Cardiac muscle cell (in vitro differentiated cells and primary cell): ENCODE measurements at regions not wholly inside any gene's neighbourhood (a gene's known extent, or its start where the extent isn't known, plus 50 kb on each side); places are given as distances from the start of the nearest gene placed in this dataset.

Experiments
- DNase-seq, 2 donors: peaks; one replicate each; pipeline versions ENCODE4 v3.0.0 to v3.0.0-alpha.2; 2010 to 2017; ENCODE audit warnings: low read depth in 1 of 2, low spot score in 1 of 2
- H3K27ac ChIP-seq: fragments of 200-600 bp; sonication (generic); 2 replicates; pipeline ENCODE4 v1.5.1; 2016
- H3K27me3 ChIP-seq: fragments of 200-600 bp; sonication (generic); 2 replicates; pipeline ENCODE4 v1.6.0; 2016; ENCODE audit warnings: control low read depth
- H3K36me3 ChIP-seq: fragments of 200-600 bp; sonication (generic); 2 replicates; pipeline ENCODE4 v1.5.1; 2016; ENCODE audit warnings: control low read depth
- H3K4me1 ChIP-seq: fragments of 200-600 bp; sonication (generic); 2 replicates; pipeline ENCODE4 v1.8.1; 2017; ENCODE audit warnings: low read depth, mild to moderate bottlenecking, mixed run types
- H3K4me3 ChIP-seq: fragments of 200-600 bp; sonication (generic); 2 replicates; pipeline ENCODE4 v1.5.1; 2016; ENCODE audit warnings: mild to moderate bottlenecking
- H3K9me3 ChIP-seq: fragments of 200-600 bp; sonication (generic); 2 replicates; pipeline ENCODE4 v1.5.1; 2017; ENCODE audit warnings: low read depth, mild to moderate bottlenecking, control low read depth
- TF ChIP-seq, protein P1 (sequence below): IDR thresholded peaks from 2 replicates; pipeline ENCODE4 v1.5.1; 2012; ENCODE audit warnings: low read depth, mild to moderate bottlenecking, low read length

- Histone ChIP-seq H3K36me3 (no peaks in the 10 kb centered on the region), H3K27me3 (no peaks in the 10 kb centered on the region), H3K27ac (no peak overlapping the region), H3K4me1 (no peaks in the 10 kb centered on the region), H3K4me3 (no peak overlapping the region), H3K9me3 (no peaks in the 10 kb centered on the region)
- no peak for DNase-seq
- TF ChIP-seq, protein P1, sequence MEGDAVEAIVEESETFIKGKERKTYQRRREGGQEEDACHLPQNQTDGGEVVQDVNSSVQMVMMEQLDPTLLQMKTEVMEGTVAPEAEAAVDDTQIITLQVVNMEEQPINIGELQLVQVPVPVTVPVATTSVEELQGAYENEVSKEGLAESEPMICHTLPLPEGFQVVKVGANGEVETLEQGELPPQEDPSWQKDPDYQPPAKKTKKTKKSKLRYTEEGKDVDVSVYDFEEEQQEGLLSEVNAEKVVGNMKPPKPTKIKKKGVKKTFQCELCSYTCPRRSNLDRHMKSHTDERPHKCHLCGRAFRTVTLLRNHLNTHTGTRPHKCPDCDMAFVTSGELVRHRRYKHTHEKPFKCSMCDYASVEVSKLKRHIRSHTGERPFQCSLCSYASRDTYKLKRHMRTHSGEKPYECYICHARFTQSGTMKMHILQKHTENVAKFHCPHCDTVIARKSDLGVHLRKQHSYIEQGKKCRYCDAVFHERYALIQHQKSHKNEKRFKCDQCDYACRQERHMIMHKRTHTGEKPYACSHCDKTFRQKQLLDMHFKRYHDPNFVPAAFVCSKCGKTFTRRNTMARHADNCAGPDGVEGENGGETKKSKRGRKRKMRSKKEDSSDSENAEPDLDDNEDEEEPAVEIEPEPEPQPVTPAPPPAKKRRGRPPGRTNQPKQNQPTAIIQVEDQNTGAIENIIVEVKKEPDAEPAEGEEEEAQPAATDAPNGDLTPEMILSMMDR = no peak
These were observed 68.0 kb upstream of the CEACAM8 start for GRCh38 chr19:42662712-42663111.

GRCh38 chr19:42660353-42660752 lies 65.6 kb upstream of the CEACAM8 start:
- Histone ChIP-seq H3K36me3 (no peaks in the 10 kb centered on the region), H3K27ac (no peak overlapping the region), H3K4me1 (no peaks in the 10 kb centered on the region), H3K27me3 (no peaks in the 10 kb centered on the region), H3K4me3 (no peak overlapping the region), H3K9me3 (no peaks in the 10 kb centered on the region)
- no peak for DNase-seq
- TF ChIP-seq, protein P1 = no peak

DNA sequence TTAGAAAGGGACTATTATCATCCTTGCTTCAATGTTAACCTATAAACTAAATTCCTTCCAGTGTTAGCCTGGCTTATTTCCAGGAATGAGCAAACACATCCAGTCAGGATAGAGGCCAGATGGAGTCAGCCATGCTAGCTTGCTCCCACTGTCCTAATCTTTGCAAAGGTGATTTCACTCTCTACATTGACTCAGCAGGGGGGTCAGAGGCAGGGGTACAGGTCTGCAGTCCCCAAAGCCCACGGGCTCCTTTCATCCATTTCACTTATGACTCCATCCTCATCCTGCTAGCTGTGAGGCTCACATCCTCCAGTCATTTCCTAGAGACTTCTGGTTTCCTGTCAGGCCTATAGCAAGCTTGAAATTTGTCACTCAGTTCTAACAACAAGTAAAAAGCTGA lies 63.4 kb upstream of the CEACAM8 start:
- no peak overlapping the region for H3K27ac ChIP-seq
- no peaks in the 10 kb centered on the region for H3K9me3 ChIP-seq
- no peaks in the 10 kb centered on the region for H3K27me3 ChIP-seq
- no peaks in the 10 kb centered on the region for H3K4me1 ChIP-seq
- H3K36me3 ChIP-seq = no peaks in the 10 kb centered on the region
- no peak overlapping the region for H3K4me3 ChIP-seq
- TF ChIP-seq, protein P1 = no peak
- peak in 1 of 2 donors; percentile 26 for DNase-seq

DNA sequence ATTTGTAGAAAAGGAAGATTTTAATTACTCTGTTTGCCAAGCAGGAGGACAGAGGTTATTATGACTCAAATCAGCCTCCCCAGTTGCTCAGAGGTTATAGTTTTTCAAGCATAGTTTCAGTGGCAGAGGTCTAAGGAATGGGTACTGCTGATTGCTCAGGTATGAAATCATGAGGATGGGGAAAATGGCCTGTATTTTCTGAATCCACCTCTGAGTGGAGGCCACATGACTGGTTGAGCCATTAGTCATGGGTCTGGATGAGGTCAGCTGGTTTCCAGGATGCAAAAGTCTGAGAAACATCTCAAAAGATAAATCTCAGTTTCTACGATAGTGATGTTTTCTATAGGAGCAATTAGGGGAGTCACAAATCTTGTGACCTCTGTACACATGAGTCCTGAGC lies 62.8 kb upstream of the CEACAM8 start:
- peak in 1 of 2 donors; percentile 21 for DNase-seq
- Histone ChIP-seq H3K27me3 (no peaks in the 10 kb centered on the region), H3K4me1 (no peaks in the 10 kb centered on the region), H3K27ac (no peak overlapping the region), H3K36me3 (no peaks in the 10 kb centered on the region), H3K4me3 (no peak overlapping the region), H3K9me3 (no peaks in the 10 kb centered on the region)
- TF ChIP-seq, protein P1 = no peak

DNA sequence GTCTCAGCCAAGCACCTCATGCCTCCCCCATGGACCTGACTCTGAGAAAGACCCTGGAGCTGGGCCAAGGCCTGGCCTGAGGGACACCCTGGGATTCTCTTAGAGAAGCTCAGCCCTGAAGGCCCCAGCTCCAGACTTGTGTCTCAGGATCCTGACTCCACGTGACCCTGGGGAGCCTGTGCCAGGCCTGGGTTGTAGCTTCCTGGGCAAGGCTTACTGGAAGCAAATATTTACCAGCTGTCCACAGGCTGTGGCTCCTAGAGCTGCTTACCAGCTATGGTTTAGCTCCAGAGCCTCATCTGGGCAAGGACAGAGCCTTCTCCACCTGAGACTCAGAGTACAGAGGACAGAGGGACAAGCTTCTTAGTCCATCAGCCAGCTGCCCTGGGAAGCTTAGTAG lies 61.0 kb upstream of the CEACAM8 start:
- no peaks in the 10 kb centered on the region for H3K27me3 ChIP-seq
- no peaks in the 10 kb centered on the region for H3K36me3 ChIP-seq
- no peak overlapping the region for H3K4me3 ChIP-seq
- no peaks in the 10 kb centered on the region for H3K9me3 ChIP-seq
- TF ChIP-seq, protein P1 = no peak
- no peaks in the 10 kb centered on the region for H3K4me1 ChIP-seq
- no peak overlapping the region for H3K27ac ChIP-seq
- no peak for DNase-seq

- TF ChIP-seq, protein P1 = no peak
- peak in 1 of 2 donors; percentile 7 for DNase-seq
- H3K4me1 ChIP-seq = no peaks in the 10 kb centered on the region
- no peaks in the 10 kb centered on the region for H3K36me3 ChIP-seq
- no peak overlapping the region for H3K4me3 ChIP-seq
- no peaks in the 10 kb centered on the region for H3K9me3 ChIP-seq
- H3K27ac ChIP-seq = no peak overlapping the region
- no peaks in the 10 kb centered on the region for H3K27me3 ChIP-seq
These were observed 59.1 kb upstream of the CEACAM8 start for GRCh38 chr19:42653841-42654240.
